ENCODE measurements at regions not wholly inside any gene's neighbourhood (a gene's known extent, or its start where the extent isn't known, plus 50 kb on each side); places are given as distances from the start of the nearest gene placed in this dataset.

DNA sequence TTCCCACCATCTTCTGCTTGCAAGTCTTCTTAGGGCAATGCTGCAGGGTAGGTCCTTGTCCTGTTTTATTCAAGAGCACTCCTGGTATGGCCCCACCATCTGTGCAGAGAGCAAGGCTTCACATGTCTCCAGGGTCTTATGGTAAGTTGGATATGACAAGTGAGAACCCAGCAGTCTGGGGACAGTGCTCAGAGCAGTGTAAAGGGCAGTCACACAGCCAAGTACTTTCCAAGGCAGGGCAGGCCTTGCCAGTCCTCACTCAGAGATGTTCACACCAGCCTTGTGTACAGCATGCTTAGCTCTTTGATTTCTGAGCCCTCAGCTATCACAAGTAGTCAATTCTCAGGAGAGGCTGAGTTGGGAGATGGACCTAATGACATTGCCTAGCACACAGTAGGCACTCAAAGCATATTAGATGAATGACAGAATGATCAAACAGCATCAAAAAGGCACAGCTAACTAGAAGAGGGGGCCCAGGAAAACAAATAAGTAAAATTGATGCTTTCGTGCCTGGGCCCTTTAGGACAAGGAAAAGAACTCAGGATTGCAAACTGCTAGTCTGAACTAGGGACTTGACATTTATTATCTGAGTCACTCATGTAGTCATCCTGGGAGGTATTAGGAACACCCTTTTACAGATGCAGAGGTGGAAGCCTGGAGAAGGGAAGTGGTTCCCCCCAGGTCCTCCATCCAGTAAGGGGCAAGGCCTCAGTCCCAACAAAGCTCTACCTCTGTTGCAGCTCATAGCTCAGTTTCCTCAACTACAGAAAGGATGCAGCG lies 86.7 kb upstream of the CTAGE1 start:
- Histone ChIP-seq H3K9ac (ENCODE audit: low read length) (peak overlapping the region; percentile 6), H3K4me1 (ENCODE audit: control insufficient read depth, insufficient read depth, low read length) (peaks cover 25% of the 10 kb centered on the region), H3K27me3 (replicated peaks; ENCODE audit: control insufficient read depth, insufficient read depth, low read length) (no peaks in the 10 kb centered on the region), H3K4me3 (ENCODE audit: low read length) (no peak overlapping the region), H3K36me3 (ENCODE audit: control insufficient read depth, insufficient read depth, low read length, severe bottlenecking) (no peaks in the 10 kb centered on the region), H3K9me3 (ENCODE audit: control insufficient read depth, low read length) (no peaks in the 10 kb centered on the region)
- DNase-seq (ENCODE audit: low read depth) = peak; percentile 33

GRCh38 chr18:22505141-22505591 lies 87.5 kb upstream of the CTAGE1 start:
- H3K4me3 ChIP-seq (ENCODE audit: low read length) = no peak overlapping the region
- no peaks in the 10 kb centered on the region for H3K36me3 ChIP-seq (ENCODE audit: control insufficient read depth, insufficient read depth, low read length, severe bottlenecking)
- H3K4me1 ChIP-seq (ENCODE audit: control insufficient read depth, insufficient read depth, low read length) = peaks cover 25% of the 10 kb centered on the region
- peak; percentile 47 for DNase-seq (ENCODE audit: low read depth)
- H3K9me3 ChIP-seq (ENCODE audit: control insufficient read depth, low read length) = no peaks in the 10 kb centered on the region
- peak overlapping the region; percentile 6 for H3K9ac ChIP-seq (ENCODE audit: low read length)
- no peaks in the 10 kb centered on the region for H3K27me3 ChIP-seq (replicated peaks; ENCODE audit: control insufficient read depth, insufficient read depth, low read length)

GRCh38 chr18:22507055-22507454 lies 89.3 kb upstream of the CTAGE1 start:
- Histone ChIP-seq H3K36me3 (ENCODE audit: control insufficient read depth, insufficient read depth, low read length, severe bottlenecking) (no peaks in the 10 kb centered on the region), H3K9me3 (ENCODE audit: control insufficient read depth, low read length) (no peaks in the 10 kb centered on the region), H3K9ac (ENCODE audit: low read length) (no peak overlapping the region), H3K27me3 (replicated peaks; ENCODE audit: control insufficient read depth, insufficient read depth, low read length) (no peaks in the 10 kb centered on the region), H3K4me3 (ENCODE audit: low read length) (no peak overlapping the region), H3K4me1 (ENCODE audit: control insufficient read depth, insufficient read depth, low read length) (peaks cover 25% of the 10 kb centered on the region)
- DNase-seq (ENCODE audit: low read depth) = no peak

DNA sequence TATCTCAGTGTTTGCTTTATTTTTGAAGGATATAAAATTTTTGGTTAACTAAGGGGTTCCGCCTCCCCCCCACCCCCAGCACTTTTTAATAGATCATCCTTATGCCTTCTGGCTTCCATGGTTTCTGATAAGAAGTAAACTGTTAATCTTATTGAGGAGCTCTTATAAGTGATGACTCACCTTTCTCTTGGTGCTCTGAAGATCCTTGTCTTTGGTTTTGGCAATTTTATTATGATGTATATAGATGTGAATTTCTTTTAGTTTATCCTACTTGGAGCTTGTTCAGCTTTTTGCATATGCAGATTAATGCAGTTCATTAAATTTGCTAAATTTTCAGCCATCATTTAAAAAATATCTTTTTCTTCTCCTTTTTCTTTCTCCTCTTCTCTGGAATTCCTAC lies 91.7 kb upstream of the CTAGE1 start:
- H3K9me3 ChIP-seq (ENCODE audit: control insufficient read depth, low read length) = no peaks in the 10 kb centered on the region
- DNase-seq (ENCODE audit: low read depth) = no peak
- H3K36me3 ChIP-seq (ENCODE audit: control insufficient read depth, insufficient read depth, low read length, severe bottlenecking) = no peaks in the 10 kb centered on the region

GRCh38 chr18:22510697-22511096 lies 93.0 kb upstream of the CTAGE1 start:
- no peak overlapping the region for H3K9ac ChIP-seq (ENCODE audit: low read length)
- H3K36me3 ChIP-seq (ENCODE audit: control insufficient read depth, insufficient read depth, low read length, severe bottlenecking) = no peaks in the 10 kb centered on the region
- no peak overlapping the region for H3K4me3 ChIP-seq (ENCODE audit: low read length)
- H3K4me1 ChIP-seq (ENCODE audit: control insufficient read depth, insufficient read depth, low read length) = peaks cover 4% of the 10 kb centered on the region
- no peak for DNase-seq (ENCODE audit: low read depth)
- no peaks in the 10 kb centered on the region for H3K27me3 ChIP-seq (replicated peaks; ENCODE audit: control insufficient read depth, insufficient read depth, low read length)
- no peaks in the 10 kb centered on the region for H3K9me3 ChIP-seq (ENCODE audit: control insufficient read depth, low read length)

More for the DNA sequence above, 91.7 kb upstream of the CTAGE1 start:
- Histone ChIP-seq H3K4me1 (ENCODE audit: control insufficient read depth, insufficient read depth, low read length) (peaks cover 14% of the 10 kb centered on the region), H3K4me3 (ENCODE audit: low read length) (no peak overlapping the region), H3K27me3 (replicated peaks; ENCODE audit: control insufficient read depth, insufficient read depth, low read length) (no peaks in the 10 kb centered on the region), H3K9ac (ENCODE audit: low read length) (no peak overlapping the region)

GRCh38 chr18:22513721-22514481 lies 96.2 kb upstream of the CTAGE1 start:
- no peak for DNase-seq (ENCODE audit: low read depth)
- H3K4me1 ChIP-seq (ENCODE audit: control insufficient read depth, insufficient read depth, low read length) = peaks cover 15% of the 10 kb centered on the region
- H3K36me3 ChIP-seq (ENCODE audit: control insufficient read depth, insufficient read depth, low read length, severe bottlenecking) = no peaks in the 10 kb centered on the region
- H3K9ac ChIP-seq (ENCODE audit: low read length) = no peak overlapping the region
- no peak overlapping the region for H3K4me3 ChIP-seq (ENCODE audit: low read length)
- H3K9me3 ChIP-seq (ENCODE audit: control insufficient read depth, low read length) = no peaks in the 10 kb centered on the region
- no peaks in the 10 kb centered on the region for H3K27me3 ChIP-seq (replicated peaks; ENCODE audit: control insufficient read depth, insufficient read depth, low read length)

GRCh38 chr18:22514655-22515054 lies 96.9 kb upstream of the CTAGE1 start:
- H3K4me3 ChIP-seq (ENCODE audit: low read length) = no peak overlapping the region
- H3K9me3 ChIP-seq (ENCODE audit: control insufficient read depth, low read length) = no peaks in the 10 kb centered on the region
- no peak for DNase-seq (ENCODE audit: low read depth)
- no peak overlapping the region for H3K9ac ChIP-seq (ENCODE audit: low read length)
- peaks cover 15% of the 10 kb centered on the region for H3K4me1 ChIP-seq (ENCODE audit: control insufficient read depth, insufficient read depth, low read length)
- no peaks in the 10 kb centered on the region for H3K27me3 ChIP-seq (replicated peaks; ENCODE audit: control insufficient read depth, insufficient read depth, low read length)
- H3K36me3 ChIP-seq (ENCODE audit: control insufficient read depth, insufficient read depth, low read length, severe bottlenecking) = no peaks in the 10 kb centered on the region

GRCh38 chr18:22515250-22515649 lies 97.5 kb upstream of the CTAGE1 start:
- H3K4me3 ChIP-seq (ENCODE audit: low read length) = no peak overlapping the region
- no peak overlapping the region for H3K9ac ChIP-seq (ENCODE audit: low read length)
- H3K4me1 ChIP-seq (ENCODE audit: control insufficient read depth, insufficient read depth, low read length) = peaks cover 15% of the 10 kb centered on the region
- H3K36me3 ChIP-seq (ENCODE audit: control insufficient read depth, insufficient read depth, low read length, severe bottlenecking) = no peaks in the 10 kb centered on the region
- DNase-seq (ENCODE audit: low read depth) = no peak
- no peaks in the 10 kb centered on the region for H3K27me3 ChIP-seq (replicated peaks; ENCODE audit: control insufficient read depth, insufficient read depth, low read length)
- H3K9me3 ChIP-seq (ENCODE audit: control insufficient read depth, low read length) = no peaks in the 10 kb centered on the region

GRCh38 chr18:22517356-22517755 lies 99.6 kb upstream of the CTAGE1 start:
- Histone ChIP-seq H3K4me1 (ENCODE audit: control insufficient read depth, insufficient read depth, low read length) (peaks cover 22% of the 10 kb centered on the region), H3K27me3 (replicated peaks; ENCODE audit: control insufficient read depth, insufficient read depth, low read length) (no peaks in the 10 kb centered on the region), H3K9me3 (ENCODE audit: control insufficient read depth, low read length) (no peaks in the 10 kb centered on the region), H3K4me3 (ENCODE audit: low read length) (no peak overlapping the region), H3K9ac (ENCODE audit: low read length) (peak overlapping the region; percentile 9), H3K36me3 (ENCODE audit: control insufficient read depth, insufficient read depth, low read length, severe bottlenecking) (no peaks in the 10 kb centered on the region)
- peak; percentile 59 for DNase-seq (ENCODE audit: low read depth)

DNA sequence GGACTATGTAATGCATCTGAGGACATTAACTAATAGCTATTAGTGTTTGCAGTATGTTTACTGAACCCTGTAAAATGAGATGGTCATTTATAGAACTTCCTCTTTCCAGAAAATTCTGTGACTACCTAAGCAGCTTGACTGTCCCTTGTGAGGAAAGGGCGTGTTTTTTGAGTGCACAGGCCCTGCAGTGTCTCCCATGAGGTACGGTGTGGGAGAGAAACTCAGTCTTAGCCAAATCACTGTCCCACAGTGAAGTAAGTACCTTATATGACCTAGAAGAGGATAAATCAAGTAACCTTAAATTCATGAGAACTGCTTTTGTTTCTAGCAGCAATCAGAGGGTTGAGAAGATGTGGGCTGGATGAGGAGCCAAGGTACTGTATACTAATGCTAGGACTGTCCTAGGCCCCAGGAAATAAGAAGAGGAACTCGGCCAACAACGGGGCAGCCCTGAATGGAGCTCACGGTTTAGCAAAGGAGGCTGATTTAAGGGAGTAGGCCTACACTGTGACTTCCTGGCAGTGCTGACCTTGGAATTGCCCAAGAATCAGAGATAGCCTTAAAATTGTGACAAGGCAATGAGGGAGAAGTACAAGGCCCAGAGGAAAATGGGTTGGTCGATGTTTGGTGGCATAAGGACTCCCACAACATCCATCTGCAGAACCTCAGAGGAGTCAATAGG lies 103.5 kb upstream of the CTAGE1 start:
- Histone ChIP-seq H3K9me3 (ENCODE audit: control insufficient read depth, low read length) (no peaks in the 10 kb centered on the region), H3K4me3 (ENCODE audit: low read length) (no peak overlapping the region), H3K9ac (ENCODE audit: low read length) (no peak overlapping the region), H3K36me3 (ENCODE audit: control insufficient read depth, insufficient read depth, low read length, severe bottlenecking) (no peaks in the 10 kb centered on the region), H3K4me1 (ENCODE audit: control insufficient read depth, insufficient read depth, low read length) (peaks cover 18% of the 10 kb centered on the region), H3K27me3 (replicated peaks; ENCODE audit: control insufficient read depth, insufficient read depth, low read length) (no peaks in the 10 kb centered on the region)
- DNase-seq (ENCODE audit: low read depth) = no peak

GRCh38 chr18:22523481-22523880 lies 105.8 kb upstream of the CTAGE1 start:
- H3K27me3 ChIP-seq (replicated peaks; ENCODE audit: control insufficient read depth, insufficient read depth, low read length) = no peaks in the 10 kb centered on the region
- no peaks in the 10 kb centered on the region for H3K36me3 ChIP-seq (ENCODE audit: control insufficient read depth, insufficient read depth, low read length, severe bottlenecking)
- H3K4me3 ChIP-seq (ENCODE audit: low read length) = no peak overlapping the region
- no peak overlapping the region for H3K9ac ChIP-seq (ENCODE audit: low read length)
- H3K4me1 ChIP-seq (ENCODE audit: control insufficient read depth, insufficient read depth, low read length) = peaks cover 7% of the 10 kb centered on the region
- no peak for DNase-seq (ENCODE audit: low read depth)
- H3K9me3 ChIP-seq (ENCODE audit: control insufficient read depth, low read length) = no peaks in the 10 kb centered on the region
